H1 (cell line): ENCODE measurements at regions not wholly inside any gene's neighbourhood (a gene's known extent, or its start where the extent isn't known, plus 50 kb on each side); places are given as distances from the start of the nearest gene placed in this dataset.

Source experiments
- CTCF ChIA-PET: fragments of 300-600 bp; sonication (Branson Sonifier 250); formaldehyde crosslinking; loops from one replicate; lab custom pipeline; 2021; ENCODE audit not compliant: partially characterized antibody; lab: Charles Lee
- POLR2A ChIA-PET: fragments of 300-600 bp; sonication (Branson Sonifier 250); formaldehyde crosslinking; loops from one replicate; lab custom pipeline; 2021; ENCODE audit warnings: inconsistent platforms; ENCODE audit not compliant: partially characterized antibody; lab: Charles Lee
- DNase-seq, 2 experiments: peaks; one replicate each; pipeline versions ENCODE4 v3.0.0 to v3.0.0-alpha.2; 2010 to 2022; ENCODE audit warnings: low spot score in 2 of 2, low read depth in 1 of 2, mixed read lengths in 1 of 2
- FAIRE-seq: peaks from 2 replicates; lab custom pipeline; 2011; peaks lifted over from hg19 to GRCh38; lab: Jason Lieb, UNC
- H2AFZ ChIP-seq: 2 replicates; pipeline ENCODE4 v1.8.1; 2012; ENCODE audit warnings: low read length, inconsistent platforms
- H2AK5ac ChIP-seq: 2 replicates; pipeline ENCODE4 v1.6.1; 2013; ENCODE audit warnings: low read depth, low read length
- H2BK120ac ChIP-seq: replicated peaks from 2 replicates; pipeline ENCODE3; 2013; ENCODE audit warnings: low read depth, low read length, inconsistent platforms
- H2BK12ac ChIP-seq: 2 replicates; pipeline ENCODE4 v1.6.1; 2013; ENCODE audit warnings: low read depth, low read length
- H2BK15ac ChIP-seq: 2 replicates; pipeline ENCODE4 v1.6.1; 2013; ENCODE audit warnings: low read length
- H2BK20ac ChIP-seq: 2 replicates; pipeline ENCODE4 v1.6.1; 2013; ENCODE audit warnings: low read length
- H2BK5ac ChIP-seq: 2 replicates; pipeline ENCODE4 v1.6.1; 2013; ENCODE audit warnings: low read depth, low read length
- H3K14ac ChIP-seq: 2 replicates; pipeline ENCODE4 v1.6.1; 2013; ENCODE audit warnings: inconsistent platforms; ENCODE audit not compliant: insufficient read length
- H3K18ac ChIP-seq: 2 replicates; pipeline ENCODE4 v1.6.1; 2013; ENCODE audit warnings: low read length; ENCODE audit errors: extremely low read depth
- H3K23ac ChIP-seq: 2 replicates; pipeline ENCODE4 v1.6.1; 2013; ENCODE audit warnings: inconsistent platforms; ENCODE audit not compliant: insufficient read length
- H3K23me2 ChIP-seq: 2 replicates; pipeline ENCODE4 v1.6.1; 2013; ENCODE audit warnings: low read depth, low read length
- H3K27ac ChIP-seq: 2 replicates; pipeline ENCODE4 v1.6.1; 2011; ENCODE audit warnings: low read depth, low read length, inconsistent platforms
- H3K27me3 ChIP-seq, 4 experiments: replicated peaks in 1 of 4; 1 replicate in 1 of 4; 2 replicates in 3 of 4; pipeline versions ENCODE4 v1.6.1 to v1.8.1; 2011 to 2013; ENCODE audit warnings: low read length in 3 of 4, mild to moderate bottlenecking in 3 of 4, inconsistent platforms in 2 of 4, mixed read lengths in 2 of 4, moderate library complexity in 1 of 4; ENCODE audit not compliant: control insufficient read depth in 3 of 4, insufficient read depth in 3 of 4; ENCODE audit errors: extremely low read depth in 1 of 4
- H3K36me3 ChIP-seq, 4 experiments: 2 replicates each; pipeline versions ENCODE4 v1.6.1 to v1.8.1; 2011 to 2013; ENCODE audit warnings: mild to moderate bottlenecking in 4 of 4, low read length in 3 of 4, moderate library complexity in 2 of 4, control low read depth in 1 of 4, inconsistent platforms in 1 of 4; ENCODE audit not compliant: insufficient read depth in 4 of 4, control insufficient read depth in 2 of 4
- H3K4ac ChIP-seq: replicated peaks from 2 replicates; pipeline ENCODE3; 2013; ENCODE audit warnings: low read length, low read depth, mixed read lengths, inconsistent platforms; ENCODE audit not compliant: insufficient read length
- H3K4me1 ChIP-seq, 4 experiments: replicated peaks in 1 of 4; 1 replicate in 1 of 4; 2 replicates in 3 of 4; pipeline versions ENCODE4 v1.6.1 to v1.8.1; 2011 to 2013; ENCODE audit warnings: low read length in 3 of 4, inconsistent platforms in 2 of 4, mixed read lengths in 1 of 4; ENCODE audit not compliant: insufficient read depth in 4 of 4, control insufficient read depth in 3 of 4
- H3K4me2 ChIP-seq, 2 experiments: 2 replicates each; pipeline versions ENCODE4 v1.6.1 to v1.8.1; 2011 to 2013; ENCODE audit warnings: low read depth in 2 of 2, low read length in 2 of 2, control low read depth in 1 of 2, inconsistent platforms in 1 of 2, mild to moderate bottlenecking in 1 of 2; ENCODE audit not compliant: insufficient read depth in 1 of 2
- H3K4me3 ChIP-seq, 4 experiments: fragments of 200-600, 300-600 bp in 1 of 4; sonication (generic), shearing (Covaris generic), sonication (Bioruptor Twin) in 1 of 4; 2 replicates each; pipeline versions ENCODE4 v1.5.1 to v1.8.1; 2011 to 2016; ENCODE audit warnings: low read length in 4 of 4, low read depth in 3 of 4, control low read depth in 2 of 4, inconsistent platforms in 2 of 4, mild to moderate bottlenecking in 2 of 4, mixed read lengths in 1 of 4, moderate library complexity in 1 of 4; ENCODE audit not compliant: insufficient read depth in 2 of 4; ENCODE audit errors: extremely low read depth in 1 of 4
- H3K56ac ChIP-seq: replicated peaks from 2 replicates; pipeline ENCODE3; 2013; ENCODE audit warnings: low read depth, mild to moderate bottlenecking, mixed read lengths, low read length, inconsistent platforms; ENCODE audit not compliant: insufficient read length
- H3K79me1 ChIP-seq: 2 replicates; pipeline ENCODE4 v1.6.1; 2013; ENCODE audit warnings: low read depth, low read length, control low read depth
- H3K79me2 ChIP-seq, 2 experiments: 2 replicates each; pipeline versions ENCODE4 v1.6.1 to v1.8.1; 2012 to 2013; ENCODE audit warnings: low read length in 2 of 2, mild to moderate bottlenecking in 2 of 2, inconsistent platforms in 1 of 2; ENCODE audit not compliant: insufficient read depth in 2 of 2, control insufficient read depth in 1 of 2
- H3K9ac ChIP-seq, 4 experiments: replicated peaks in 1 of 4; 1 replicate in 1 of 4; 2 replicates in 3 of 4; pipeline versions ENCODE4 v1.6.1 to v1.8.1; 2011 to 2013; ENCODE audit warnings: low read depth in 3 of 4, low read length in 3 of 4, control low read depth in 2 of 4, mild to moderate bottlenecking in 2 of 4, moderate library complexity in 2 of 4, inconsistent platforms in 1 of 4; ENCODE audit errors: extremely low read depth in 1 of 4
- H3K9me3 ChIP-seq, 2 experiments: 2 replicates each; pipeline versions ENCODE4 v1.6.1 to v1.8.1; 2012 to 2013; ENCODE audit warnings: mild to moderate bottlenecking in 2 of 2, moderate library complexity in 2 of 2, control low read depth in 1 of 2, inconsistent platforms in 1 of 2, low read depth in 1 of 2, low read length in 1 of 2, mixed read lengths in 1 of 2; ENCODE audit not compliant: insufficient read depth in 2 of 2
- H4K20me1 ChIP-seq, 2 experiments: replicated peaks in 1 of 2; 2 replicates each; pipeline versions ENCODE3 to v1.8.1; 2011 to 2013; ENCODE audit warnings: inconsistent platforms in 2 of 2, low read length in 2 of 2, mild to moderate bottlenecking in 1 of 2; ENCODE audit not compliant: insufficient read depth in 2 of 2, control insufficient read depth in 1 of 2
- H4K5ac ChIP-seq: 2 replicates; pipeline ENCODE4 v1.6.1; 2013; ENCODE audit warnings: low read length, low read depth, mixed read lengths, inconsistent platforms; ENCODE audit not compliant: insufficient read length
- H4K8ac ChIP-seq: 2 replicates; pipeline ENCODE4 v1.8.0; 2013; ENCODE audit warnings: mild to moderate bottlenecking, moderate library complexity, low read length, inconsistent platforms; ENCODE audit not compliant: insufficient read depth; ENCODE audit errors: extremely low read depth
- H4K91ac ChIP-seq: replicated peaks from 2 replicates; pipeline ENCODE3; 2013; ENCODE audit warnings: low read length, mixed read lengths, inconsistent platforms; ENCODE audit not compliant: insufficient read length
- ATF2 ChIP-seq: IDR thresholded peaks from 2 replicates; pipeline ENCODE4 v1.6.1; 2012; ENCODE audit warnings: low read length, inconsistent platforms
- SIX5 ChIP-seq: IDR thresholded peaks from 2 replicates; pipeline ENCODE4 v1.6.1; 2011; ENCODE audit warnings: mild to moderate bottlenecking, low read depth, low read length
- TAF1 ChIP-seq: IDR thresholded peaks from 2 replicates; pipeline ENCODE4 v1.6.1; 2011; ENCODE audit warnings: mild to moderate bottlenecking, low read depth, low read length
- WGBS, 2 experiments: shearing (Covaris generic) in 1 of 2; methylation state at CpG; one replicate each; pipeline versions ENCODE4 v1.1.6 to v1.1.7; 2013 to 2015; ENCODE audit warnings: low lambda C conversion rate in 2 of 2, mixed read lengths in 2 of 2, inconsistent platforms in 1 of 2, low coverage in 1 of 2, missing lambda C conversion rate in 1 of 2; ENCODE audit not compliant: insufficient replicate concordance in 2 of 2, insufficient coverage in 1 of 2, insufficient read length in 1 of 2; ENCODE audit errors: extremely low coverage in 1 of 2, missing lambda C conversion rate in 1 of 2; 5-methylcytosine and 5-hydroxymethylcytosine counted together

GRCh38 chr1:30490554-30491053 is 232.8 kb downstream of the MATN1 start:
- H3K14ac ChIP-seq: no peak overlapping the region
- peaks cover 0 to 5% of the 10 kb centered on the region in 2 experiments for H4K20me1 ChIP-seq
- H4K5ac ChIP-seq: no peak overlapping the region
- H3K27me3 ChIP-seq: no peaks in the 10 kb centered on the region
- no peak for DNase-seq
- no peak overlapping the region for H3K18ac ChIP-seq
- no peaks in the 10 kb centered on the region; a peak in 1 of 4 replicates for H3K79me2 ChIP-seq
- no peak overlapping the region for H3K4me2 ChIP-seq
- FAIRE-seq: no peak
- no peak overlapping the region for H2BK12ac ChIP-seq
- no peak overlapping the region for H4K91ac ChIP-seq
- no peak overlapping the region for H2AK5ac ChIP-seq
- H3K56ac ChIP-seq: no peak overlapping the region
- H3K36me3 ChIP-seq: no peaks in the 10 kb centered on the region
- no peak overlapping the region for H2AFZ ChIP-seq
- H3K79me1 ChIP-seq: no peaks in the 10 kb centered on the region
- no peak overlapping the region for H3K4me3 ChIP-seq
- H2BK120ac ChIP-seq: no peak overlapping the region
- H2BK5ac ChIP-seq: no peak overlapping the region
- peaks cover 21 to 27% of the 10 kb centered on the region in 2 experiments for H3K9me3 ChIP-seq
- no peak for TF ChIP-seq SIX5
- no peak for TF ChIP-seq ATF2
- no peak for TF ChIP-seq TAF1
- peaks cover 10% of the 10 kb centered on the region; the same call in 1 of the 2 replicates for H3K23me2 ChIP-seq
- H2BK20ac ChIP-seq: no peak overlapping the region
- ChIA-PET POLR2A (no interaction called here), CTCF (no interaction called here)
- WGBS, 2 experiments: 65% methylated on average over 3 of the region's 3 CpGs; no CpG with 5 or more reads in 1 of the 2 experiments
- no peak overlapping the region for H3K4ac ChIP-seq
- no peak overlapping the region for H3K23ac ChIP-seq
- no peaks in the 10 kb centered on the region for H3K4me1 ChIP-seq
- H4K8ac ChIP-seq: no peak overlapping the region
- H3K27ac ChIP-seq: no peak overlapping the region
- H3K9ac ChIP-seq: no peak overlapping the region
- H2BK15ac ChIP-seq: no peak overlapping the region
